Epithelial cell of proximal tubule (primary cell): ENCODE measurements at regions not wholly inside any gene's neighbourhood (a gene's known extent, or its start where the extent isn't known, plus 50 kb on each side); places are given as distances from the start of the nearest gene placed in this dataset.

ENCODE experiments used
- DNase-seq: peaks from one replicate; pipeline ENCODE4 v3.0.0-alpha.2; 2011; ENCODE audit warnings: low read depth
- H3K4me3 ChIP-seq: 2 replicates; pipeline ENCODE4 v1.5.1; 2011; ENCODE audit warnings: low read depth, mild to moderate bottlenecking, low read length
- TF ChIP-seq, protein P1 (sequence below): conservative IDR thresholded peaks from 2 replicates; pipeline ENCODE4 v1.5.1; 2012; ENCODE audit warnings: low read depth, mild to moderate bottlenecking, low read length

DNA sequence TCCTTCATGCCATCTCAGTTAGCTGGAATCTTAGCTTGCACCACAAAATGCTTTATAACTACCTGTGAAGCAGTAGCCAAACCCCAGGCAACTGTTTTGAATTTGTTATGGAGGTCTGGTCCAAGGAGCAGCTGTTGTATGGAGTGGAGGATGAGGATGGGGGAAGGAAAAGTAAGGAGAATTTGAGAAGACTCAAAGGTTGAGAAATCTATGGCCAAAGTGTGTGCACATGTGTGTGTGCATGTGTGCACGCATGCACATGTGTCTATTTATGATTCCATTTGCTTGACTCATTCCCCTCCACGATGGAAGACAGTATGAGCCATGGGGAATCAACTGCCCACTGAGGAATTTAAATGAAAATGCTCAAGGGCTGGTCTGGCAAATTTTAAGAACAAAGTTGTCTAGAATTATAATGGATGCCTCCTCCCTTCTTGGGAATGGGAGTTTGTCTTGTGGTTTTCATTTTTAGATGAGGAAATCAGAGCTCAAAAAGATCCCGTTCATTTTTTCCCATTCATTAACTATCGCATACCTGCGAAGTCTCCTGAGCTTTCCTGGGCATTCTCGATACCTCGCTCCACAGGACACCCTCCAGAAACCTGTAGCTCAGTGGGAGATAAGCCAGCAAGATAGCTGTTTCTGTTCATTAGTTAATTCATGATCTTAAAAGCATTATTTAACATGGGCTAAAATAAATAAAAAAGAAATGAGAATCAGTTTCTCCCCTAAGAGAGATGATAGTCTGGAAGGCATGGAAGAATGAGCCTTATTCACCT, 152.3 kb upstream of the NEDD9 start:
- H3K4me3 ChIP-seq: no peak overlapping the region
- DNase-seq: no peak
- TF ChIP-seq, protein P1, sequence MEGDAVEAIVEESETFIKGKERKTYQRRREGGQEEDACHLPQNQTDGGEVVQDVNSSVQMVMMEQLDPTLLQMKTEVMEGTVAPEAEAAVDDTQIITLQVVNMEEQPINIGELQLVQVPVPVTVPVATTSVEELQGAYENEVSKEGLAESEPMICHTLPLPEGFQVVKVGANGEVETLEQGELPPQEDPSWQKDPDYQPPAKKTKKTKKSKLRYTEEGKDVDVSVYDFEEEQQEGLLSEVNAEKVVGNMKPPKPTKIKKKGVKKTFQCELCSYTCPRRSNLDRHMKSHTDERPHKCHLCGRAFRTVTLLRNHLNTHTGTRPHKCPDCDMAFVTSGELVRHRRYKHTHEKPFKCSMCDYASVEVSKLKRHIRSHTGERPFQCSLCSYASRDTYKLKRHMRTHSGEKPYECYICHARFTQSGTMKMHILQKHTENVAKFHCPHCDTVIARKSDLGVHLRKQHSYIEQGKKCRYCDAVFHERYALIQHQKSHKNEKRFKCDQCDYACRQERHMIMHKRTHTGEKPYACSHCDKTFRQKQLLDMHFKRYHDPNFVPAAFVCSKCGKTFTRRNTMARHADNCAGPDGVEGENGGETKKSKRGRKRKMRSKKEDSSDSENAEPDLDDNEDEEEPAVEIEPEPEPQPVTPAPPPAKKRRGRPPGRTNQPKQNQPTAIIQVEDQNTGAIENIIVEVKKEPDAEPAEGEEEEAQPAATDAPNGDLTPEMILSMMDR: no peak

DNA sequence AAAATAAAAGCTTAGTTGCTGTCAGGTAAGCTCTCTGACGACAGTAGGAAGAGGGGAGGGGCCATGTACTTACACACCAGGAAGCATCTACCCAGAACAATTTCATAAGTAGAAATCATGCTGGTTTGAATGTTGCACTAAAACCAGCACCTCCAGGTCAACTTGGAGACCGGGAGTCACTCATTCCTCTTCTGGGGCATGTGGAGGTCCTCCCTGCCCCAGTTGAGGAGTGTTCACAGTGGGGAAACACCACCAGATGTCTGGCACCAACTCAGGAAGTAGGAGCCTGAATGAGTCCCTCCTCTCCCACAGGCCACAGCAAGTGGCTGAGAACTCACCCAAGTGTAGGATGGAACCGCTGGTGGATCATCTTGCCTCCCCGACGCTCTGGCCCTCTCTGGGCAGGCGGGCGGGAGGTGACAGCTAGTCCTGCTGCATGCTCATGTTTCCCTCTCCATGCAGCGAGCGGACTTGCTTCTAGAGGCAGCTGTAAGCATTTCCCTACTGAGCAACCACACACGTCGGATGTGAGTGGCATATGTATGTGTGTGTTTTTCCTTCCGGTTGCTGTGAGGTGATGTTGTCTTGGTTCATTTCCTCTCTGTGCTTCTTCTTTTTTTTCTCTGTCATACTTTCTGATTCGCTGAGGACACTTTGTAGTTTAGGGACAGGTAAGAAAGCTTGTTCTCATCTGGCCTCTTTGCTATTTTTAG, 149.5 kb upstream of the NEDD9 start:
- H3K4me3 ChIP-seq: no peak overlapping the region
- TF ChIP-seq, protein P1: no peak
- DNase-seq: no peak

DNA sequence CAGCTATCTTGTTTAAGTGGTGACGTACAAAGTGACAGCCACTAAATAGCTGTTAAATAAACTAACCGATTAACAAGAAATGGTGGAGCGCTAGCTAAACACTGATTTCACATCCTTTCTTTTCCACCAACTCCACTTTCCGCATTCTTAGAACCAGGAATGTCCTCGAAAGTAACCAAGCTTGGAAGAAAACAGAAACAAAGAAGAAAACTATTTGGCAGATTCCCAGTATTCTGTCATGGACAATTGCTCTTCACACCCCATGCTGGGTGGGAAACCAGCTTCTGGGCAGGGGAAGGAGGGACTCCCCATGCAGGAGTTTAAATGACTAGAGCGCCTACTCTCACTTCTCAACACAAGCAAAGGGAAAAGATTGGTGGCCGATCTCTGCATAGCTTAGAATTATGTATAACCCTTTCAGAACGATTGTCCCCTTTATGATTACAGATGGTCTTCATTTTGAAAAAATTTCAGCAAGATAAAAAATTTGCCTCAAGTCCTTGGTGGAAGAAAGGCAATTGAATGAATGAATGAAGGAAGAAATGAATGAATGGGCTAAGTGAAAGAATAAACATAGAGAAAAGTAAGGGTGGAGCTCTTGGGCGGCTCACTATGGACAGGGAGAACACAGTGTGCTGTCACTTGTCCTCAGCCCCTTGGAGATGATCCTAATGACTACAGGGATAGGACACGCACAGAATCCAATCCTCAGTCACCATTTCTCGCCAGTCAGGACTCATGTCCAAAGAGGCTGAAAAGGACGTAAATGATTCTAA, 148.7 kb upstream of the NEDD9 start:
- H3K4me3 ChIP-seq: no peak overlapping the region
- TF ChIP-seq, protein P1: no peak
- peak; percentile 98 for DNase-seq

DNA sequence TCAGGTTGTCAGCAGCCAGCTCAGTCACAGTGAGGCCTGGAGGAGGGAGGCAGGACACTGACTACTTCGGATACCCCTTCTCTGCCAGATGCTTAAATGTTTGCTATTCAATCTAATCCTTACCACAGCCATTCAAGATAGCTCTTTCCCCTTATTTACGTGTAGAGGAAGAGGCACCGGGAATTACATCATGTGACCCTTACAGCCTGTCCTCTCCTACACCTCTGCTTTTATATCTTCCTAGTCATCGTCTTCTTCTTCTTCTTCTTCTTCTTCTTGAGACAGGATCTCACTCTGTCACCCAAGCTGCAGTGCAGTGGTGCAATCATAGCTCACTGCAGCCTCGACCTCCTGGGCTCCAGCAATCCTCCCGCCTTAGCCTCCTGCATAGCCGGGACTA, 148.1 kb upstream of the NEDD9 start:
- DNase-seq: no peak
- H3K4me3 ChIP-seq: no peak overlapping the region
- TF ChIP-seq, protein P1: no peak

DNA sequence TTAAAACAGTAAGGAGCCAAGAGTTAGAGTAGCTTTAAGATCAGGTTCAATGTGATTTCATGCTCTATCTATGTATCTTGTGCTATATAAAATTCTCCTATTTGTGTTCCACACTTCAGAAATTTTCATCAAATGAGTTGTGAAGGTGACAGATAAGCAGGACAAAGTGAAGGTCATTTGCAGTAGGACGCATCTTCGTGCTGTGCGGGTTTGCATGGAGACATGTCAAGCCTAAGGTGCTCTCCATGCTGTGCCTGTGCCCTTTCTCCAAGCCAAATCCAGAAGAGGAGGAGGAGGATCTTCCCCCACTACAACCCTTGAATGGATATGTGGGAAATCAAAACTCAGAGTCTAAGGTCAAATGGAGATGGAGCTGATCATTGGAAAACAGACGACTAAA, 147.3 kb upstream of the NEDD9 start:
- no peak overlapping the region for H3K4me3 ChIP-seq
- TF ChIP-seq, protein P1: no peak
- DNase-seq: no peak

DNA sequence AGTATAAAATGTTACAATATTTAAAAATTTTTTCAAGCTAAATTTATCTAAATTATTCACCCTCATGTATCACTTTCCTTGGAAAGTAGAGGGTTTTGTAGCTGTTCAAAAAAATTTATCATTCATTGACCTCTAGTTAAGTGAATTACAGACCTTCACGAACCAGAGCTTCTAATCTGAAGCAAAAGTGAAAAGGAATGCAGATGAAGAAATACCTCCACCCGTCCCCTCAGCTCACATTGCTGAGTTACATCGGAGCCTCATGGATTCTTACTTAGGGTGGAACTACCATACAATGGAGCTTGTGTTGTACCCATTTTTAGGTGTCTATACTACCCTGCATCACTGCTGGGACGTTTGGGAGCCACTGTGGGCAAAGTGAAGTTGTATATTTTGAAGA, 146.2 kb upstream of the NEDD9 start:
- TF ChIP-seq, protein P1: no peak
- no peak for DNase-seq
- H3K4me3 ChIP-seq: no peak overlapping the region
